ENCODE measurements at regions not wholly inside any gene's neighbourhood (a gene's known extent, or its start where the extent isn't known, plus 50 kb on each side); places are given as distances from the start of the nearest gene placed in this dataset.

- no peak overlapping the region for H3K27ac ChIP-seq (ENCODE audit: low read depth in 1 of 2, low read length in 2 of 2)
- Mint-ChIP-seq H3K27me3 (ENCODE audit: low read depth in 3 of 3) (peaks cover 6 to 12% (median 10%) of the 10 kb centered on the region in 3 donors), H3K4me1 (no peaks in the 10 kb centered on the region), H3K36me3 (no peaks in the 10 kb centered on the region), H3K27ac (no peak overlapping the region), H3K4me3 (no peak overlapping the region), H3K9me3 (no peaks in the 10 kb centered on the region)
- no peak for DNase-seq
- no peaks in the 10 kb centered on the region for H3K9me3 ChIP-seq (replicated peaks in 1 of 2; ENCODE audit: control insufficient read depth in 1 of 2, insufficient read depth in 1 of 2, low read length in 2 of 2)
- TF ChIP-seq, protein P1, sequence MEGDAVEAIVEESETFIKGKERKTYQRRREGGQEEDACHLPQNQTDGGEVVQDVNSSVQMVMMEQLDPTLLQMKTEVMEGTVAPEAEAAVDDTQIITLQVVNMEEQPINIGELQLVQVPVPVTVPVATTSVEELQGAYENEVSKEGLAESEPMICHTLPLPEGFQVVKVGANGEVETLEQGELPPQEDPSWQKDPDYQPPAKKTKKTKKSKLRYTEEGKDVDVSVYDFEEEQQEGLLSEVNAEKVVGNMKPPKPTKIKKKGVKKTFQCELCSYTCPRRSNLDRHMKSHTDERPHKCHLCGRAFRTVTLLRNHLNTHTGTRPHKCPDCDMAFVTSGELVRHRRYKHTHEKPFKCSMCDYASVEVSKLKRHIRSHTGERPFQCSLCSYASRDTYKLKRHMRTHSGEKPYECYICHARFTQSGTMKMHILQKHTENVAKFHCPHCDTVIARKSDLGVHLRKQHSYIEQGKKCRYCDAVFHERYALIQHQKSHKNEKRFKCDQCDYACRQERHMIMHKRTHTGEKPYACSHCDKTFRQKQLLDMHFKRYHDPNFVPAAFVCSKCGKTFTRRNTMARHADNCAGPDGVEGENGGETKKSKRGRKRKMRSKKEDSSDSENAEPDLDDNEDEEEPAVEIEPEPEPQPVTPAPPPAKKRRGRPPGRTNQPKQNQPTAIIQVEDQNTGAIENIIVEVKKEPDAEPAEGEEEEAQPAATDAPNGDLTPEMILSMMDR (IDR thresholded peaks at IDR 0.05) = no peak
- H3K4me1 ChIP-seq (ENCODE audit: control insufficient read depth in 1 of 2, insufficient read depth in 2 of 2, low read length in 2 of 2) = no peaks in the 10 kb centered on the region
- H3K4me3 ChIP-seq (replicated peaks in 1 of 3; ENCODE audit: low read depth in 2 of 3, low read length in 3 of 3) = no peak overlapping the region
- no peak overlapping the region for H3K4me2 ChIP-seq (replicated peaks; ENCODE audit: extremely low read depth, low read length, poor library complexity, severe bottlenecking)
- intact Hi-C loops (cut with micrococcal nuclease) = no loop called here
- H3K36me3 ChIP-seq (replicated peaks in 1 of 2; ENCODE audit: control insufficient read depth in 1 of 2, insufficient read depth in 2 of 2, low read length in 2 of 2) = no peaks in the 10 kb centered on the region
- 94% methylated on average over 3 of the region's 4 CpGs for WGBS (ENCODE audit: insufficient coverage)
- no peaks in the 10 kb centered on the region for H3K79me2 ChIP-seq (ENCODE audit: insufficient read depth, low read length)
- H3K27me3 ChIP-seq (ENCODE audit: control insufficient read depth in 2 of 2, insufficient read depth in 2 of 2, low read length in 2 of 2) = no peaks in the 10 kb centered on the region
- H3K9ac ChIP-seq (ENCODE audit: insufficient read depth, low read length, poor library complexity, severe bottlenecking) = no peak overlapping the region
- no peaks in the 10 kb centered on the region for H4K20me1 ChIP-seq (ENCODE audit: insufficient read depth, low read length)
- H2AFZ ChIP-seq (ENCODE audit: insufficient read depth, low read depth, low read length, poor library complexity, severe bottlenecking) = no peak overlapping the region
Measured at GRCh38 chr1:55504306-55504731, 289.2 kb upstream of the USP24 start.

DNA sequence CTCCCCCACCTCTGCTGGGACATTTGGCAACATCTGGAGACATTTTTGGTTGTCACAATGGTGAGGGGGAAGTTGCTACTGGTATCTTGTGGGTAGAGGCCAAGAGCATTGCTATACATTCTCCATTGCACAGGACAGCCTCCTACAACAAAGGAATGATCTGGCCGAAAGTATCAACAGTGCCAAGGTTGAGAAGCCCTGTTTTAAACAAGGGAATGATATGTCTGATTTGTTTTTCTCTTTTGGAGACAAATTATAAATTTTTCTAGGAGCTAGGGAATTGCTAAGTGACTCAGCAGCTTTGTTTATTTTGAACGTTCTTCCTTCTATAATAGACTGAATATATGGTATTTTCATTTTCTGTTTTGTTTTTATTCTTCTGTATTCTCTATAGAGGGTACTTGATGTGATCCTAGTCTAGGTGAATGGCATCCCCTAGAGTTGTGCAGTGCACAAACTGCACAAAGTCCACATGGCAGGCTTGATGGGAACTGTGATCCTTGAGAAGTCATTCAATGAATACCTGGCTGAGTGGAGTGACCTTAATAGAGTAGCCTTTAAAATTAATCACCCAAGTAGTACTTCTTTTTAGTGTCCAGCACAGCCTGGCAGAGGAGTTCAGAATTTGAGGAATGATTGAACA lies 288.6 kb upstream of the USP24 start:
- H3K27me3 Mint-ChIP-seq (ENCODE audit: low read depth in 3 of 3) = peaks cover 6 to 12% (median 10%) of the 10 kb centered on the region in 3 donors
- no peaks in the 10 kb centered on the region for H3K9me3 Mint-ChIP-seq
- H3K4me3 ChIP-seq (replicated peaks in 1 of 3; ENCODE audit: low read depth in 2 of 3, low read length in 3 of 3) = no peak overlapping the region
- H3K4me1 ChIP-seq (ENCODE audit: control insufficient read depth in 1 of 2, insufficient read depth in 2 of 2, low read length in 2 of 2) = no peaks in the 10 kb centered on the region
- H3K4me3 Mint-ChIP-seq = no peak overlapping the region
- H3K36me3 Mint-ChIP-seq = no peaks in the 10 kb centered on the region
- H3K79me2 ChIP-seq (ENCODE audit: insufficient read depth, low read length) = no peaks in the 10 kb centered on the region
- no peaks in the 10 kb centered on the region for H3K4me1 Mint-ChIP-seq
- no peak overlapping the region for H3K27ac Mint-ChIP-seq
- TF ChIP-seq, protein P1 (IDR thresholded peaks at IDR 0.05) = no peak
- no peaks in the 10 kb centered on the region for H3K9me3 ChIP-seq (replicated peaks in 1 of 2; ENCODE audit: control insufficient read depth in 1 of 2, insufficient read depth in 1 of 2, low read length in 2 of 2)
- no peaks in the 10 kb centered on the region for H4K20me1 ChIP-seq (ENCODE audit: insufficient read depth, low read length)
- no peak overlapping the region for H3K4me2 ChIP-seq (replicated peaks; ENCODE audit: extremely low read depth, low read length, poor library complexity, severe bottlenecking)
- intact Hi-C loops (cut with micrococcal nuclease) = no loop called here
- DNase-seq = no peak
- no peak overlapping the region for H2AFZ ChIP-seq (ENCODE audit: insufficient read depth, low read depth, low read length, poor library complexity, severe bottlenecking)
- no peak overlapping the region for H3K27ac ChIP-seq (ENCODE audit: low read depth in 1 of 2, low read length in 2 of 2)
- no peak overlapping the region for H3K9ac ChIP-seq (ENCODE audit: insufficient read depth, low read length, poor library complexity, severe bottlenecking)
- no peaks in the 10 kb centered on the region for H3K36me3 ChIP-seq (replicated peaks in 1 of 2; ENCODE audit: control insufficient read depth in 1 of 2, insufficient read depth in 2 of 2, low read length in 2 of 2)
- H3K27me3 ChIP-seq (ENCODE audit: control insufficient read depth in 2 of 2, insufficient read depth in 2 of 2, low read length in 2 of 2) = no peaks in the 10 kb centered on the region
- no CpG with 5 or more reads among the region's 2 CpGs for WGBS (ENCODE audit: insufficient coverage)

Measured in CD14-positive monocyte (primary cell).